HCT116 (cell line): ENCODE measurements at regions not wholly inside any gene's neighbourhood (a gene's known extent, or its start where the extent isn't known, plus 50 kb on each side); places are given as distances from the start of the nearest gene placed in this dataset.

Experiments used
- ATAC-seq: fragments of 200-7000 bp; cut with Tn5 transposase; 2 replicates; pipeline ENCODE4 v1.9.1; 2020; ENCODE audit warnings: mild to moderate bottlenecking, moderate library complexity
- BruUV-seq: library from RNA; stranded (reverse); fragments of 400-500 nt; replicated peaks from 2 replicates; lab custom pipeline; 2021; lab: Mats Ljungman, UMichigan
- CTCF ChIA-PET: fragments of 300-600 bp; sonication (Branson Sonifier 250); formaldehyde crosslinking; loops from one replicate; lab custom pipeline; 2021; ENCODE audit warnings: antibody characterized with exemption; lab: Charles Lee
- POLR2A ChIA-PET: fragments of 300-600, 350-600 bp; sonication (Branson Sonifier 250); formaldehyde crosslinking; loops from one replicate; lab custom pipeline; 2021; ENCODE audit warnings: antibody characterized with exemption; lab: Charles Lee
- RAD21 ChIA-PET, 2 experiments: fragments of 300-600 bp; sonication (Branson Sonifier 250); formaldehyde crosslinking; loops; one replicate each; lab custom pipeline; 2023; ENCODE audit warnings: low total read pairs in 2 of 2; ENCODE audit not compliant: uncharacterized antibody in 2 of 2, unreplicated experiment in 2 of 2, low non-redundant PET in 1 of 2; lab: Charles Lee
- DNase-seq: peaks from one replicate; pipeline ENCODE4 v3.0.0-alpha.2; 2010; ENCODE audit warnings: low read depth, low spot score
- H2AFZ ChIP-seq: fragments of 200-600 bp; shearing (Covaris generic), sonication (generic); 2 replicates; pipeline ENCODE4 v1.6.1; 2017; ENCODE audit warnings: low read depth, mixed run types, mixed read lengths, antibody characterized with exemption, low read length; ENCODE audit not compliant: poor library complexity, severe bottlenecking
- H3K27ac ChIP-seq: 2 replicates; pipeline ENCODE4 v1.5.1; 2012; ENCODE audit warnings: low read depth, low read length
- H3K27me3 ChIP-seq: fragments of 200-600 bp; sonication (generic); 2 replicates; pipeline ENCODE4 v1.6.1; 2016; ENCODE audit warnings: mixed run types, low read length, mixed read lengths; ENCODE audit not compliant: insufficient read depth
- H3K36me3 ChIP-seq, 2 experiments: fragments of 200-500 bp in 1 of 2; fragments of 200-600 bp in 1 of 2; sonication (Bioruptor generic) in 1 of 2; sonication (generic) in 1 of 2; 2 replicates each; pipeline versions ENCODE4 v1.5.1 to v1.6.1; 2014 to 2016; ENCODE audit warnings: low read length in 2 of 2, inconsistent platforms in 1 of 2, mixed read lengths in 1 of 2, mixed run types in 1 of 2; ENCODE audit not compliant: insufficient read depth in 2 of 2, control insufficient read depth in 1 of 2
- H3K4me1 ChIP-seq, 2 experiments: fragments of 200-600 bp in 1 of 2; sonication (generic) in 1 of 2; 2 replicates each; pipeline versions ENCODE4 v1.5.1 to v1.6.1; 2012 to 2017; ENCODE audit warnings: low read length in 2 of 2, inconsistent platforms in 1 of 2, mild to moderate bottlenecking in 1 of 2, mixed read lengths in 1 of 2, mixed run types in 1 of 2, moderate library complexity in 1 of 2; ENCODE audit not compliant: insufficient read depth in 2 of 2, control insufficient read depth in 1 of 2
- H3K4me2 ChIP-seq: fragments of 200-600 bp; sonication (generic); 2 replicates; pipeline ENCODE4 v1.6.1; 2017; ENCODE audit warnings: mixed run types, low read length, mixed read lengths
- H3K4me3 ChIP-seq, 2 experiments: fragments of 200-600 bp in 1 of 2; sonication (generic) in 1 of 2; replicated peaks in 1 of 2; 2 replicates each; pipeline ENCODE4 v1.5.1; 2011 to 2016; ENCODE audit warnings: low read length in 2 of 2, control low read depth in 1 of 2, low read depth in 1 of 2, mild to moderate bottlenecking in 1 of 2, mixed read lengths in 1 of 2, mixed run types in 1 of 2
- H3K79me2 ChIP-seq: fragments of 200-600 bp; sonication (generic); 2 replicates; pipeline ENCODE4 v1.6.1; 2017; ENCODE audit warnings: mild to moderate bottlenecking, mixed run types, low read length, moderate library complexity, mixed read lengths; ENCODE audit not compliant: insufficient read depth
- H3K9ac ChIP-seq: fragments of 200-600 bp; sonication (generic); 2 replicates; pipeline ENCODE4 v1.6.1; 2016; ENCODE audit warnings: low read length, mixed read lengths
- H3K9me2 ChIP-seq: fragments of 200-600 bp; sonication (generic), shearing (Covaris generic); 2 replicates; pipeline ENCODE4 v1.6.1; 2017; ENCODE audit warnings: mixed run types, mild to moderate bottlenecking, moderate library complexity; ENCODE audit not compliant: insufficient read depth
- H3K9me3 ChIP-seq, 2 experiments: fragments of 200-500 bp in 1 of 2; fragments of 200-600 bp in 1 of 2; sonication (Bioruptor generic) in 1 of 2; sonication (generic) in 1 of 2; 2 replicates each; pipeline ENCODE4 v1.6.1; 2014 to 2017; ENCODE audit warnings: low read length in 2 of 2, mixed read lengths in 2 of 2, inconsistent platforms in 1 of 2, low read depth in 1 of 2, mild to moderate bottlenecking in 1 of 2, mixed run types in 1 of 2, moderate library complexity in 1 of 2; ENCODE audit not compliant: control insufficient read depth in 1 of 2, insufficient read depth in 1 of 2
- H4K20me1 ChIP-seq: fragments of 200-600 bp; sonication (generic), shearing (Covaris generic); 2 replicates; pipeline ENCODE4 v1.6.1; 2017; ENCODE audit warnings: mixed run types, mild to moderate bottlenecking, moderate library complexity; ENCODE audit not compliant: insufficient read depth
- CBX3 ChIP-seq: IDR thresholded peaks from 2 replicates; pipeline ENCODE4 v1.6.1; 2012; ENCODE audit warnings: low read depth
- CEBPB ChIP-seq: IDR thresholded peaks from 2 replicates; pipeline ENCODE4 v1.6.1; 2012; ENCODE audit warnings: low read depth
- EGR1 ChIP-seq: IDR thresholded peaks from 2 replicates; pipeline ENCODE4 v1.6.1; 2012; ENCODE audit warnings: low read depth
- ELF1 ChIP-seq: IDR thresholded peaks from 2 replicates; pipeline ENCODE4 v1.6.1; 2012; ENCODE audit warnings: low read depth, borderline replicate concordance
- FOSL1 ChIP-seq: IDR thresholded peaks from 2 replicates; pipeline ENCODE4 v1.6.1; 2012; ENCODE audit warnings: low read depth
- JUND ChIP-seq: IDR thresholded peaks from 2 replicates; pipeline ENCODE4 v1.6.1; 2012
- POLR2A ChIP-seq: IDR thresholded peaks from 2 replicates; pipeline ENCODE4 v1.7.0; 2011; ENCODE audit warnings: borderline replicate concordance; ENCODE audit not compliant: insufficient read depth, insufficient read length; ENCODE audit errors: extremely low read depth
- POLR2AphosphoS5 ChIP-seq: IDR thresholded peaks from 2 replicates; pipeline ENCODE4 v1.6.1; 2011; ENCODE audit warnings: mild to moderate bottlenecking, low read depth, low read length, moderate library complexity
- RAD21 ChIP-seq: IDR thresholded peaks from 2 replicates; pipeline ENCODE4 v1.6.1; 2012; ENCODE audit warnings: low read depth, mild to moderate bottlenecking
- SIN3A ChIP-seq: IDR thresholded peaks from 2 replicates; pipeline ENCODE4 v1.6.1; 2012; ENCODE audit warnings: low read depth
- SP1 ChIP-seq: IDR thresholded peaks from 2 replicates; pipeline ENCODE4 v1.6.1; 2012; ENCODE audit warnings: low read depth
- SRF ChIP-seq: IDR thresholded peaks from 2 replicates; pipeline ENCODE4 v1.6.1; 2012; ENCODE audit warnings: low read depth
- TCF7L2 ChIP-seq: IDR thresholded peaks from 2 replicates; pipeline ENCODE4 v1.7.0; 2011; ENCODE audit warnings: borderline replicate concordance, inconsistent platforms; ENCODE audit not compliant: insufficient read depth, insufficient read length; ENCODE audit errors: extremely low read depth
- ZFX ChIP-seq: fragments of 450-650 bp; IDR thresholded peaks from 2 replicates; pipeline ENCODE4 v1.6.1; 2017
- ZNF274 ChIP-seq: fragments of 200-500 bp; sonication (Bioruptor generic); IDR thresholded peaks from 2 replicates; pipeline ENCODE4 v1.6.1; 2014; ENCODE audit warnings: mild to moderate bottlenecking, low read depth, low read length, inconsistent platforms
- intact Hi-C: fragments of 100-400 bp; cut with micrococcal nuclease; formaldehyde crosslinking; loops from 2 replicates; pipeline ENCODE4 v1.10.0; 2022
- TF ChIP-seq, protein P1 (sequence below): IDR thresholded peaks from 2 replicates; pipeline ENCODE4 v1.6.1; 2012; ENCODE audit warnings: low read depth
- TF ChIP-seq, protein P2 (sequence below): IDR thresholded peaks from 2 replicates; pipeline ENCODE4 v1.6.1; 2012

DNA sequence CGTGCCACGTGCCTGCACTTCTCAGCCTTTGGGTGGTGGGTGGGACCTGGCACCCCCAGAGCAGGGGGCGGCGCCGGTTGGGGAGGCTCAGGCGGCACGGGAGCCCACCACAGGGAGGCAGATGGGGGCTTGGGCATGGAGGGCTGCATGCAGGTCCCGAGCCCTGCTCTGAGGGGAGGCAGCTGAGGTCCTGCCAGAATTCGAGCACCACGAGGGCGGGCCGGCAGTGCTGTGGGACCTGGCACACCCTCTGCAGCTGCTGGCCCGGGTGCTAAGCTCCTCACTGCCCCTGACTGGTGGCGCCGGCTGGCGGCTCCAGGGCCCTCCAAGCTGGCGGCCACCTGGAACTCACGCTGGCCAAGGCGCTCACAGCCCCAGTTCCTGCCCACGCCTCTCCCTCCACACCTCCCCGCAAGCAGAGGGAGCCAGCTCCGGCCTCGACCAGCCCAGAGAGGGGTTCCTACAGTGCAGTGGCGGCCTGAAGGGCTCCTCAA lies 1176.8 kb upstream of the GYPC start:
- ChIA-PET CTCF (no interaction called here), RAD21 (no interaction called here)
- DNase-seq (no peak), ATAC-seq (no peak)
- Histone ChIP-seq H3K36me3 (no peaks in the 10 kb centered on the region), H3K9ac (no peak overlapping the region), H3K4me1 (no peaks in the 10 kb centered on the region), H3K79me2 (no peaks in the 10 kb centered on the region), H3K27me3 (no peaks in the 10 kb centered on the region), H4K20me1 (no peaks in the 10 kb centered on the region), H3K27ac (no peak overlapping the region), H3K4me2 (no peak overlapping the region), H2AFZ (no peak overlapping the region), H3K9me3 (peaks cover 5 to 13% of the 10 kb centered on the region in 2 experiments; a peak in 2 of 4 replicates)
- intact Hi-C loops: no loop called here
- no TSS peak for BruUV-seq
- no peak for TF ChIP-seq ELF1
- no peak for TF ChIP-seq POLR2AphosphoS5
- TF ChIP-seq RAD21: no peak
- TF ChIP-seq, protein P1, sequence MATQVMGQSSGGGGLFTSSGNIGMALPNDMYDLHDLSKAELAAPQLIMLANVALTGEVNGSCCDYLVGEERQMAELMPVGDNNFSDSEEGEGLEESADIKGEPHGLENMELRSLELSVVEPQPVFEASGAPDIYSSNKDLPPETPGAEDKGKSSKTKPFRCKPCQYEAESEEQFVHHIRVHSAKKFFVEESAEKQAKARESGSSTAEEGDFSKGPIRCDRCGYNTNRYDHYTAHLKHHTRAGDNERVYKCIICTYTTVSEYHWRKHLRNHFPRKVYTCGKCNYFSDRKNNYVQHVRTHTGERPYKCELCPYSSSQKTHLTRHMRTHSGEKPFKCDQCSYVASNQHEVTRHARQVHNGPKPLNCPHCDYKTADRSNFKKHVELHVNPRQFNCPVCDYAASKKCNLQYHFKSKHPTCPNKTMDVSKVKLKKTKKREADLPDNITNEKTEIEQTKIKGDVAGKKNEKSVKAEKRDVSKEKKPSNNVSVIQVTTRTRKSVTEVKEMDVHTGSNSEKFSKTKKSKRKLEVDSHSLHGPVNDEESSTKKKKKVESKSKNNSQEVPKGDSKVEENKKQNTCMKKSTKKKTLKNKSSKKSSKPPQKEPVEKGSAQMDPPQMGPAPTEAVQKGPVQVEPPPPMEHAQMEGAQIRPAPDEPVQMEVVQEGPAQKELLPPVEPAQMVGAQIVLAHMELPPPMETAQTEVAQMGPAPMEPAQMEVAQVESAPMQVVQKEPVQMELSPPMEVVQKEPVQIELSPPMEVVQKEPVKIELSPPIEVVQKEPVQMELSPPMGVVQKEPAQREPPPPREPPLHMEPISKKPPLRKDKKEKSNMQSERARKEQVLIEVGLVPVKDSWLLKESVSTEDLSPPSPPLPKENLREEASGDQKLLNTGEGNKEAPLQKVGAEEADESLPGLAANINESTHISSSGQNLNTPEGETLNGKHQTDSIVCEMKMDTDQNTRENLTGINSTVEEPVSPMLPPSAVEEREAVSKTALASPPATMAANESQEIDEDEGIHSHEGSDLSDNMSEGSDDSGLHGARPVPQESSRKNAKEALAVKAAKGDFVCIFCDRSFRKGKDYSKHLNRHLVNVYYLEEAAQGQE: no peak
- TF ChIP-seq CBX3: no peak
- no peak for TF ChIP-seq SP1
- no peak for TF ChIP-seq SIN3A
- no peak for TF ChIP-seq CEBPB
- TF ChIP-seq, protein P2, sequence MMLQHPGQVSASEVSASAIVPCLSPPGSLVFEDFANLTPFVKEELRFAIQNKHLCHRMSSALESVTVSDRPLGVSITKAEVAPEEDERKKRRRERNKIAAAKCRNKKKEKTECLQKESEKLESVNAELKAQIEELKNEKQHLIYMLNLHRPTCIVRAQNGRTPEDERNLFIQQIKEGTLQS: no peak
- no peak for TF ChIP-seq ZNF274
- TF ChIP-seq SRF: no peak
- TF ChIP-seq JUND: no peak
- TF ChIP-seq TCF7L2: no peak
- no peak for TF ChIP-seq POLR2A
- no peak for TF ChIP-seq EGR1
- TF ChIP-seq ZFX: no peak
- TF ChIP-seq FOSL1: no peak
- TF ChIP-seq, all 23 proteins: peak for 0
- no peaks in the 10 kb centered on the region for H3K9me2 ChIP-seq
- no peak overlapping the region for H3K4me3 ChIP-seq
- POLR2A ChIA-PET: no interaction called here
